ENCODE measurements at regions not wholly inside any gene's neighbourhood (a gene's known extent, or its start where the extent isn't known, plus 50 kb on each side); places are given as distances from the start of the nearest gene placed in this dataset.
"Not testable (repeated sequence)": the region's sequence is repeated elsewhere in the genome, so short reads cannot be mapped to it uniquely, and the experiment has no call there.

DNA sequence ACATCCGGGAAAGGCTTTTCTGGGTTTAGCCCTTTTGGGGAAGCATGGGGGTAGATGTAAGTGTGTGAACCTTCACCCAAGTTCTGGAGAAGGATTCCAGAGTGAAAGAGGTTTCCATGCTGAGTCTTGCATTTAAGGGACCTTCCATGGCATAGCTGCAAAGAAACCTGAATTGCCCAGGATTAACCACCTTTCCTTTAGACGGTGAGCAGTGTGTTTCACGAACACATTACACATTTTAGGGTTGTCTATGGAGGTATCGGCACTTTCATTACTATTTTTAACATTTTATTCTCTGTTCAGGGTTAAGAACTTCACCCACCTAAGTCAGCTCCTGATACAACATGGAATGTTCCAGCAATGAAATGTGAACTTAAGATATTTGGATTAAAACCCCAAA lies 250.2 kb upstream of the PLGLB2 start:
- TF ChIP-seq, protein P1, sequence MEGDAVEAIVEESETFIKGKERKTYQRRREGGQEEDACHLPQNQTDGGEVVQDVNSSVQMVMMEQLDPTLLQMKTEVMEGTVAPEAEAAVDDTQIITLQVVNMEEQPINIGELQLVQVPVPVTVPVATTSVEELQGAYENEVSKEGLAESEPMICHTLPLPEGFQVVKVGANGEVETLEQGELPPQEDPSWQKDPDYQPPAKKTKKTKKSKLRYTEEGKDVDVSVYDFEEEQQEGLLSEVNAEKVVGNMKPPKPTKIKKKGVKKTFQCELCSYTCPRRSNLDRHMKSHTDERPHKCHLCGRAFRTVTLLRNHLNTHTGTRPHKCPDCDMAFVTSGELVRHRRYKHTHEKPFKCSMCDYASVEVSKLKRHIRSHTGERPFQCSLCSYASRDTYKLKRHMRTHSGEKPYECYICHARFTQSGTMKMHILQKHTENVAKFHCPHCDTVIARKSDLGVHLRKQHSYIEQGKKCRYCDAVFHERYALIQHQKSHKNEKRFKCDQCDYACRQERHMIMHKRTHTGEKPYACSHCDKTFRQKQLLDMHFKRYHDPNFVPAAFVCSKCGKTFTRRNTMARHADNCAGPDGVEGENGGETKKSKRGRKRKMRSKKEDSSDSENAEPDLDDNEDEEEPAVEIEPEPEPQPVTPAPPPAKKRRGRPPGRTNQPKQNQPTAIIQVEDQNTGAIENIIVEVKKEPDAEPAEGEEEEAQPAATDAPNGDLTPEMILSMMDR (IDR thresholded peaks at IDR 0.05), result not testable (repeated sequence)
- TF ChIP-seq POLR2AphosphoS5, POLR2A (IDR thresholded peaks at IDR 0.05): not testable (repeated sequence)
